ENCODE measurements at regions not wholly inside any gene's neighbourhood (a gene's known extent, or its start where the extent isn't known, plus 50 kb on each side); places are given as distances from the start of the nearest gene placed in this dataset.
A peak's percentile ranks its signal among the peaks of the same experiment; 100 is the strongest.
"Not testable (repeated sequence)": the region's sequence is repeated elsewhere in the genome, so short reads cannot be mapped to it uniquely, and the experiment has no call there.

DNA sequence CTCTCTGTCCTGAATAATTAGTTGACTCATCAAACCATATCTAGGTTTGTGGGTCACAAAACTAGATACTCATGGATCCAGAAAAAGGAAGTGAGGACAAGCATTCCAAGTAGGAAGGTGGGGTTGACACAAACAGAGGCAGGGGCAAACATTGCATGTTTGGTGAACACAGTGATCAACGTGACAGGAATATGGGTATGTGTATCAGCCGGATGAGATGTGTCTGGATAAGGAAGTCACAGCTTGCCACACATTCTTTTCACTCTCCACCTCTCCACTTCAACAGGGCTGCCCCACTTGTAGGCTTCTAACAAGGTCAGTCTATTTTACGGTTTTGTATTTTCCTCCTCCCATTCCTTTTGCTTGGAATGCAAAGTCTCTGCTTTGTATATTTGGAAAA, 319.0 kb downstream of the CYRIA start:
- Histone ChIP-seq H3K4me1 (ENCODE audit: control insufficient read depth, insufficient read depth, low read length) (no peaks in the 10 kb centered on the region), H3K36me3 (ENCODE audit: control insufficient read depth in 2 of 2, insufficient read depth in 1 of 2, low read length in 2 of 2) (no peaks in the 10 kb centered on the region), H3K4me3 (ENCODE audit: low read depth, low read length) (no peak overlapping the region), H3K27ac (ENCODE audit: extremely low read depth, low read depth, low read length) (no peak overlapping the region), H3K9me3 (ENCODE audit: control insufficient read depth, insufficient read depth, low read depth, low read length) (no peaks in the 10 kb centered on the region)
- ChIA-PET CTCF (interaction anchor here (0.6 kb wide), 1 partner anchor 13 kb away, joined by 5 read pairs; no protein-coding TSS in a partner anchor), POLR2A (no interaction called here)
- TF ChIP-seq WT1 (tag by site-specific recombination; IDR thresholded peaks at IDR 0.05) (no peak), ZNF530 (tag by site-specific recombination; IDR thresholded peaks at IDR 0.05; ENCODE audit: low read depth) (no peak), ZNF24 (tag by site-specific recombination; IDR thresholded peaks at IDR 0.05) (no peak)

DNA sequence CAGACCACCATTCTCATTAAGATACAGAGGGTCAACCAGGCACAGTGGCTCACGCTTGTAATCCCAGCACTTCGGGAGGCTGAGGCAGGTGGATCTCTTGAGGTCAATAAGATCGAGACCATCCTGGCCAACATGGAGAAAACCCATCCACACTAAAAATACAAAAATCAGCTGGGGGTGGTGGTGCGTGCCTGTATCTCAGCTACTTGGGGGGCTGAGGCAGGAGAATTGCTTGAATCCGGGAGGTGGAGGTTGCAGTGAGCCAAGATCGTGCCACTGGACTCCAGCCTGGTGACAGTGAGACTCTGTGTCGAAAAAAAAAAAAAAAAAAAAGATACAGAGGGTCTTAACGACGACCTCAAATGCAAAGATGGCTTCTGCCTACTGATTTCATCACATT, 320.4 kb downstream of the CYRIA start:
- H3K36me3 ChIP-seq (ENCODE audit: control insufficient read depth in 2 of 2, insufficient read depth in 1 of 2, low read length in 2 of 2); H3K27ac ChIP-seq (ENCODE audit: extremely low read depth, low read depth, low read length); POLR2A ChIA-PET; H3K4me1 ChIP-seq (ENCODE audit: control insufficient read depth, insufficient read depth, low read length); H3K4me3 ChIP-seq (ENCODE audit: low read depth, low read length); H3K9me3 ChIP-seq (ENCODE audit: control insufficient read depth, insufficient read depth, low read depth, low read length): not testable (repeated sequence)
- CTCF ChIA-PET: interaction anchor here (0.6 to 1.3 kb wide), 3 partner anchors 98 to 1107 kb away, joined by 3 to 4 read pairs (median 3); no protein-coding TSS in a partner anchor

- Histone ChIP-seq H3K4me3 (ENCODE audit: low read depth, low read length) (no peak overlapping the region), H3K9me3 (ENCODE audit: control insufficient read depth, insufficient read depth, low read depth, low read length) (no peaks in the 10 kb centered on the region), H3K27ac (ENCODE audit: extremely low read depth, low read depth, low read length) (no peak overlapping the region), H3K4me1 (ENCODE audit: control insufficient read depth, insufficient read depth, low read length) (no peaks in the 10 kb centered on the region), H3K36me3 (ENCODE audit: control insufficient read depth in 2 of 2, insufficient read depth in 1 of 2, low read length in 2 of 2) (no peaks in the 10 kb centered on the region)
- TF ChIP-seq SETDB1 (IDR thresholded peaks at IDR 0.05; ENCODE audit: insufficient read length, low read length) (peak; percentile 75), ZNF184 (tag by site-specific recombination; IDR thresholded peaks at IDR 0.05) (no peak)
- CTCF ChIA-PET: no interaction called here
- POLR2A ChIA-PET: no interaction called here
Measured at GRCh38 chr2:16339206-16339605, 326.4 kb downstream of the CYRIA start.

DNA sequence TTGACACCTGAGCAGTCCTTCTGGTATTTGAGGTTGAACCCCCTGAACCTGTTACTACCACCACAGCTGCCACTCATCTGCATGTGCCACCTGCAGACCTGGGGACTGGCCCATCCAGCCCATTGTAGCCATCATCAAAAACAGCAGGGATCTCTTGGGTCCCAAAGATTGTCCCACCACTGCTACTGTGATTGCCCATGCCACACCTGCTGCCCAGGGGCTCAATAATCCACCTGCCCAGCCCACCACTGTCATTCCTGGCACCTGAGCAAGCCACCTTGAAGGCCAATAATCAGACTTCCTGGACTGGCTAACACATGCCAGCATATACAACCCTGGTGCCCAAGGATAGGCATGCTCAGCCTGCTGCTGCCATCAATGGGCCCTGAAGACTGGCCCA, 327.6 kb downstream of the CYRIA start:
- TF ChIP-seq ZNF529 (tag by site-specific recombination; IDR thresholded peaks at IDR 0.05; ENCODE audit: insufficient replicate concordance) (no peak), ZSCAN30 (tag by site-specific recombination; IDR thresholded peaks at IDR 0.05) (no peak), ZNF701 (tag by site-specific recombination; IDR thresholded peaks at IDR 0.05) (no peak), ZNF560 (tag by site-specific recombination; IDR thresholded peaks at IDR 0.05; ENCODE audit: borderline replicate concordance) (no peak), ZNF221 (tag by site-specific recombination; IDR thresholded peaks at IDR 0.05; ENCODE audit: borderline replicate concordance) (no peak), ZNF660 (tag by site-specific recombination; IDR thresholded peaks at IDR 0.05) (no peak), ZNF169 (tag by site-specific recombination; IDR thresholded peaks at IDR 0.05) (no peak), ZSCAN23 (tag by site-specific recombination; IDR thresholded peaks at IDR 0.05) (no peak), ZNF521 (tag by site-specific recombination; IDR thresholded peaks at IDR 0.05) (no peak), ZNF664 (tag by site-specific recombination; IDR thresholded peaks at IDR 0.05) (no peak)
- TF ChIP-seq, protein P1, sequence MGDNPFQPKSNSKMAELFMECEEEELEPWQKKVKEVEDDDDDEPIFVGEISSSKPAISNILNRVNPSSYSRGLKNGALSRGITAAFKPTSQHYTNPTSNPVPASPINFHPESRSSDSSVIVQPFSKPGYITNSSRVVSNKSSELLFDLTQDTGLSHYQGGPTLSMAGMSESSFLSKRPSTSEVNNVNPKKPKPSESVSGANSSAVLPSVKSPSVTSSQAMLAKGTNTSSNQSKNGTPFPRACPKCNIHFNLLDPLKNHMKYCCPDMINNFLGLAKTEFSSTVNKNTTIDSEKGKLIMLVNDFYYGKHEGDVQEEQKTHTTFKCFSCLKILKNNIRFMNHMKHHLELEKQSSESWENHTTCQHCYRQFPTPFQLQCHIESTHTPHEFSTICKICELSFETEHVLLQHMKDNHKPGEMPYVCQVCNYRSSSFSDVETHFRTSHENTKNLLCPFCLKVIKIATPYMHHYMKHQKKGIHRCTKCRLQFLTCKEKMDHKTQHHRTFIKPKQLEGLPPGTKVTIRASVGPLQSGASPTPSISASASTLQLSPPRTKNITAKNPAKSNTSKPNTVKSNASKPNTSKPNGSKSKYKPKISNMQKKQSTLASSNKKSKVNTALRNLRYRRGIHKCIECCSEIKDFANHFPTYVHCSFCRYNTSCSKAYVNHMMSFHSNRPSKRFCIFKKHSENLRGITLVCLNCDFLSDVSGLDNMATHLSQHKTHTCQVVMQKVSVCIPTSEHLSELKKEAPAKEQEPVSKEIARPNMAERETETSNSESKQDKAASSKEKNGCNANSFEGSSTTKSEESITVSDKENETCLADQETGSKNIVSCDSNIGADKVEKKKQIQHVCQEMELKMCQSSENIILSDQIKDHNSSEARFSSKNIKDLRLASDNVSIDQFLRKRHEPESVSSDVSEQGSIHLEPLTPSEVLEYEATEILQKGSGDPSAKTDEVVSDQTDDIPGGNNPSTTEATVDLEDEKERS (tag by site-specific recombination; IDR thresholded peaks at IDR 0.05): no peak
- TF ChIP-seq, protein P2, sequence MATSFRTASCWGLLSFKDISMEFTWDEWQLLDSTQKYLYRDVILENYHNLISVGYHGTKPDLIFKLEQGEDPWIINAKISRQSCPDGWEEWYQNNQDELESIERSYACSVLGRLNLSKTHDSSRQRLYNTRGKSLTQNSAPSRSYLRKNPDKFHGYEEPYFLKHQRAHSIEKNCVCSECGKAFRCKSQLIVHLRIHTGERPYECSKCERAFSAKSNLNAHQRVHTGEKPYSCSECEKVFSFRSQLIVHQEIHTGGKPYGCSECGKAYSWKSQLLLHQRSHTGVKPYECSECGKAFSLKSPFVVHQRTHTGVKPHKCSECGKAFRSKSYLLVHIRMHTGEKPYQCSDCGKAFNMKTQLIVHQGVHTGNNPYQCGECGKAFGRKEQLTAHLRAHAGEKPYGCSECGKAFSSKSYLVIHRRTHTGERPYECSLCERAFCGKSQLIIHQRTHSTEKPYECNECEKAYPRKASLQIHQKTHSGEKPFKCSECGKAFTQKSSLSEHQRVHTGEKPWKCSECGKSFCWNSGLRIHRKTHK (tag by site-specific recombination; IDR thresholded peaks at IDR 0.05): no peak
- no peak overlapping the region for H3K4me3 ChIP-seq (ENCODE audit: low read depth, low read length)
- H3K4me1 ChIP-seq (ENCODE audit: control insufficient read depth, insufficient read depth, low read length): no peaks in the 10 kb centered on the region
- ChIA-PET POLR2A (no interaction called here), CTCF (no interaction called here)
- H3K27ac ChIP-seq (ENCODE audit: extremely low read depth, low read depth, low read length): no peak overlapping the region
- H3K36me3 ChIP-seq (ENCODE audit: control insufficient read depth in 2 of 2, insufficient read depth in 1 of 2, low read length in 2 of 2): no peaks in the 10 kb centered on the region
- H3K9me3 ChIP-seq (ENCODE audit: control insufficient read depth, insufficient read depth, low read depth, low read length): no peaks in the 10 kb centered on the region
